Sigmoid colon (tissue), 6 donors: ENCODE measurements at regions not wholly inside any gene's neighbourhood (a gene's known extent, or its start where the extent isn't known, plus 50 kb on each side); places are given as distances from the start of the nearest gene placed in this dataset.

Experiments
- DNase-seq: peaks from one replicate; pipeline ENCODE4 v3.0.0-alpha.2; 2019
- H3K27ac ChIP-seq, 4 donors: fragments of 200-600 bp; sonication (generic); one replicate each; pipeline ENCODE4 v1.5.1; 2016 to 2019; ENCODE audit warnings: mild to moderate bottlenecking in 1 of 4
- H3K27me3 ChIP-seq, 3 donors: fragments of 200-600 bp; sonication (generic); one replicate each; pipeline ENCODE4 v1.5.1; 2019; ENCODE audit warnings: mild to moderate bottlenecking in 1 of 3
- H3K36me3 ChIP-seq, 4 donors: fragments of 200-600 bp; sonication (generic); one replicate each; pipeline ENCODE4 v1.5.1; 2016 to 2019
- H3K4me1 ChIP-seq, 4 donors: fragments of 200-600 bp; sonication (generic); one replicate each; pipeline ENCODE4 v1.5.1; 2017 to 2019
- H3K4me3 ChIP-seq, 4 donors: fragments of 200-600 bp; sonication (generic); one replicate each; pipeline ENCODE4 v1.5.1; 2017 to 2019; ENCODE audit warnings: mild to moderate bottlenecking in 2 of 4, moderate library complexity in 1 of 4
- H3K9me3 ChIP-seq, 4 donors: fragments of 200-600 bp in 3 of 4; sonication (generic) in 3 of 4; one replicate each; pipeline versions ENCODE4 v1.5.1 to v1.6.1; 2013 to 2019
- EP300 ChIP-seq, 4 donors: sonication (generic); formaldehyde crosslinking; IDR thresholded peaks; one replicate each; pipeline ENCODE4 v1.6.1; 2017; ENCODE audit warnings: antibody characterized with exemption in 4 of 4
- POLR2A ChIP-seq, 2 donors: fragments of 450-650 bp; IDR thresholded peaks; one replicate each; pipeline ENCODE4 v1.6.1; 2016; ENCODE audit warnings: antibody characterized with exemption in 2 of 2, mild to moderate bottlenecking in 2 of 2, moderate library complexity in 2 of 2
- POLR2AphosphoS5 ChIP-seq, 4 donors: sonication (generic); formaldehyde crosslinking; IDR thresholded peaks; one replicate each; pipeline ENCODE4 v1.6.1; 2017; ENCODE audit warnings: antibody characterized with exemption in 4 of 4
- WGBS, 2 donors: extraction: QIAGEN DNeasy Blood & Tissue Kit; methylation state at CpG; one replicate each; pipeline ENCODE4 v1.1.7; 2013; 5-methylcytosine and 5-hydroxymethylcytosine counted together
- intact Hi-C: fragments of 100-400 bp; cut with DNase I; formaldehyde crosslinking; loops from one replicate; pipeline ENCODE4 v1.15.1; 2023
- TF ChIP-seq, protein P1 (sequence below), 4 experiments: fragments of 450-650 bp in 3 of 4; fragments of 200-600 bp in 1 of 4; IDR thresholded peaks; one replicate each; pipeline ENCODE4 v1.5.1; 2016 to 2019; ENCODE audit warnings: antibody characterized with exemption in 4 of 4, mild to moderate bottlenecking in 3 of 4, moderate library complexity in 2 of 4
- donor health status: healthy with polysubstance abuse.
- donor health status: healthy.

DNA sequence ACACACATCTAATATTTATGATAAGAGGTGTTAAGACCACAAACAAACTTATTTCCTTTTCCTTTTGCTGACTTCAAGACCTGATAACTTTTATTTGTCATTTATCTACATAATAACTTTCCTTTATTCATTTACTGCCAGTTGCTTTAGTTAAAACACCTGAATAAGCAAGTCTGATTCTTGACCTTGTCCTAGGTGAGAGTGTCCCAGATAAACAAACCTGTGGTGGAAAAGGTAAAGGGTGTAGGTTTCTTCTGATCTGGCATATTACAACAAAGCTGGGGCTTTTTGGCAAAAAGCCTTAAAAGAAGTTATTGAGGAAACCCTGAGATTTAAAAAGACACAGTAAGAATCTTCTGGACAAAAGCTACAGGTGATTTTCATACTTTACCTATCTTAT, 191.5 kb downstream of the ZBBX start:
- H3K27ac ChIP-seq, result no peak overlapping the region
- TF ChIP-seq POLR2A (IDR thresholded peaks at IDR 0.05) (no peak), EP300 (IDR thresholded peaks at IDR 0.05) (no peak), POLR2AphosphoS5 (IDR thresholded peaks at IDR 0.05) (no peak)
- TF ChIP-seq, protein P1, sequence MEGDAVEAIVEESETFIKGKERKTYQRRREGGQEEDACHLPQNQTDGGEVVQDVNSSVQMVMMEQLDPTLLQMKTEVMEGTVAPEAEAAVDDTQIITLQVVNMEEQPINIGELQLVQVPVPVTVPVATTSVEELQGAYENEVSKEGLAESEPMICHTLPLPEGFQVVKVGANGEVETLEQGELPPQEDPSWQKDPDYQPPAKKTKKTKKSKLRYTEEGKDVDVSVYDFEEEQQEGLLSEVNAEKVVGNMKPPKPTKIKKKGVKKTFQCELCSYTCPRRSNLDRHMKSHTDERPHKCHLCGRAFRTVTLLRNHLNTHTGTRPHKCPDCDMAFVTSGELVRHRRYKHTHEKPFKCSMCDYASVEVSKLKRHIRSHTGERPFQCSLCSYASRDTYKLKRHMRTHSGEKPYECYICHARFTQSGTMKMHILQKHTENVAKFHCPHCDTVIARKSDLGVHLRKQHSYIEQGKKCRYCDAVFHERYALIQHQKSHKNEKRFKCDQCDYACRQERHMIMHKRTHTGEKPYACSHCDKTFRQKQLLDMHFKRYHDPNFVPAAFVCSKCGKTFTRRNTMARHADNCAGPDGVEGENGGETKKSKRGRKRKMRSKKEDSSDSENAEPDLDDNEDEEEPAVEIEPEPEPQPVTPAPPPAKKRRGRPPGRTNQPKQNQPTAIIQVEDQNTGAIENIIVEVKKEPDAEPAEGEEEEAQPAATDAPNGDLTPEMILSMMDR (IDR thresholded peaks at IDR 0.05), result no peak
- no peak for DNase-seq
- intact Hi-C loops, result no loop called here
- no peak overlapping the region for H3K4me3 ChIP-seq
- no peaks in the 10 kb centered on the region for H3K9me3 ChIP-seq
- no peaks in the 10 kb centered on the region for H3K36me3 ChIP-seq
- H3K27me3 ChIP-seq, result no peaks in the 10 kb centered on the region
- no peaks in the 10 kb centered on the region for H3K4me1 ChIP-seq

- H3K4me1 ChIP-seq, result no peaks in the 10 kb centered on the region
- H3K36me3 ChIP-seq, result no peaks in the 10 kb centered on the region
- TF ChIP-seq POLR2AphosphoS5 (IDR thresholded peaks at IDR 0.05) (no peak), POLR2A (IDR thresholded peaks at IDR 0.05) (no peak), EP300 (IDR thresholded peaks at IDR 0.05) (no peak)
- TF ChIP-seq, protein P1 (IDR thresholded peaks at IDR 0.05), result no peak
- intact Hi-C loops, result no loop called here
- H3K4me3 ChIP-seq, result no peak overlapping the region
- no peaks in the 10 kb centered on the region for H3K9me3 ChIP-seq
- no peak overlapping the region for H3K27ac ChIP-seq
- DNase-seq, result no peak
- 81 to 84% methylated on average over 2 of the region's 2 CpGs for WGBS, 2 donors
- H3K27me3 ChIP-seq, result no peaks in the 10 kb centered on the region
These were observed 192.9 kb downstream of the ZBBX start for GRCh38 chr3:167187221-167187620.

DNA sequence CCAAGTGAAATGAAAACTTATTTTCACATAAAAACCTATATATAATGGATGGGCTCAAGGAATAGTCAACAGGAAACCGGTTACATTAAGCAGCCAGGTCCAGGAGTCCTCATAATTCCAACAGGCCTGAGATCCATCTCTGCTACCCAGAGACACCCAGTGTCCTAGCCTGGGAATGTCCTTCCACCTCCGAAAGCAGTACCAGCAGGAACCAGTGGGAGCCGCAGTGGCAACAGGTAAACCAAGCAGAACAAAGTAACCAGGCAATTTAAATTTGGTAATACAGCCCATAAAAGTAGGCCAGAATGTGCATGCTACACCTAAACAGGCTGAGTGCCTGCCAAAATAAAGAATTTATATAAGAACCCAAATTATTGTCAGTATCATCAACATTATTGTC, 195.6 kb downstream of the ZBBX start:
- no peaks in the 10 kb centered on the region for H3K27me3 ChIP-seq
- no peaks in the 10 kb centered on the region for H3K4me1 ChIP-seq
- H3K36me3 ChIP-seq, result no peaks in the 10 kb centered on the region
- DNase-seq, result no peak
- no peaks in the 10 kb centered on the region for H3K9me3 ChIP-seq
- H3K4me3 ChIP-seq, result no peak overlapping the region
- TF ChIP-seq POLR2A (IDR thresholded peaks at IDR 0.05) (no peak), EP300 (IDR thresholded peaks at IDR 0.05) (no peak), POLR2AphosphoS5 (IDR thresholded peaks at IDR 0.05) (no peak)
- TF ChIP-seq, protein P1 (IDR thresholded peaks at IDR 0.05), result no peak
- WGBS, 2 donors, result 68 to 79% methylated on average over 3 of the region's 3 CpGs
- intact Hi-C loops, result no loop called here
- H3K27ac ChIP-seq, result no peak overlapping the region

DNA sequence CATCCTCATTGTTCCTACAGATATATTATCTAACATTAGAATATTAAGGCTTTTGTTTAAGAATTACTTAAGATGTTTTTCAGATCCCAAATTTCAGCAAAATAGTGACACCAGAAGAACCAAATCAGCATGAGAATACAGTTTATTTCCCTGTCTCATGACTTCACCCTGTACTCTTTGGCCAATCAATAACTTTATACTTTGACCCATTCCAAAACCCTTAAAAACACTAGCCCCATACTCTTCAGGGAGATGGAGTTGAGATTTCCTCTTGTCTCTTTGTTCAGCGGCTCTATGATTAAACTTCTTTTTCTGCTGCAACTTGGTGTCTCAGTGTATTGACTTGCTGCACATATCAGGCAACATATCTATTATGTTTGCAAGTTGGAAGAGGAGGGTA, 207.7 kb downstream of the ZBBX start:
- no peak overlapping the region for H3K27ac ChIP-seq
- TF ChIP-seq POLR2A (IDR thresholded peaks at IDR 0.05), result no peak
- TF ChIP-seq POLR2AphosphoS5 (IDR thresholded peaks at IDR 0.05), result no peak
- TF ChIP-seq, protein P1 (IDR thresholded peaks at IDR 0.05), result no peak
- no peak for TF ChIP-seq EP300 (IDR thresholded peaks at IDR 0.05)
- intact Hi-C loops, result no loop called here
- 93 to 94% methylated on average over 1 of the region's 1 CpG for WGBS, 2 donors
- H3K9me3 ChIP-seq, result no peaks in the 10 kb centered on the region
- H3K4me1 ChIP-seq, result peaks cover 0 to 3% (median 0%) of the 10 kb centered on the region in 4 donors
- DNase-seq, result no peak
- no peaks in the 10 kb centered on the region for H3K27me3 ChIP-seq
- H3K36me3 ChIP-seq, result no peaks in the 10 kb centered on the region
- no peak overlapping the region for H3K4me3 ChIP-seq

GRCh38 chr3:167167491-167167890, 212.6 kb downstream of the ZBBX start:
- TF ChIP-seq POLR2AphosphoS5 (IDR thresholded peaks at IDR 0.05) (no peak), EP300 (IDR thresholded peaks at IDR 0.05) (no peak), POLR2A (IDR thresholded peaks at IDR 0.05) (no peak)
- TF ChIP-seq, protein P1 (IDR thresholded peaks at IDR 0.05), result no peak
- H3K27ac ChIP-seq, result no peak overlapping the region
- H3K9me3 ChIP-seq, result no peaks in the 10 kb centered on the region
- no peaks in the 10 kb centered on the region for H3K27me3 ChIP-seq
- peaks cover 0 to 22% (median 17%) of the 10 kb centered on the region in 4 donors for H3K4me1 ChIP-seq
- DNase-seq, result no peak
- intact Hi-C loops, result no loop called here
- H3K36me3 ChIP-seq, result no peaks in the 10 kb centered on the region
- 66 to 72% methylated on average over 3 of the region's 3 CpGs for WGBS, 2 donors
- no peak overlapping the region for H3K4me3 ChIP-seq
